ENCODE measurements at regions not wholly inside any gene's neighbourhood (a gene's known extent, or its start where the extent isn't known, plus 50 kb on each side); places are given as distances from the start of the nearest gene placed in this dataset.
A peak's percentile ranks its signal among the peaks of the same experiment; 100 is the strongest.

DNA sequence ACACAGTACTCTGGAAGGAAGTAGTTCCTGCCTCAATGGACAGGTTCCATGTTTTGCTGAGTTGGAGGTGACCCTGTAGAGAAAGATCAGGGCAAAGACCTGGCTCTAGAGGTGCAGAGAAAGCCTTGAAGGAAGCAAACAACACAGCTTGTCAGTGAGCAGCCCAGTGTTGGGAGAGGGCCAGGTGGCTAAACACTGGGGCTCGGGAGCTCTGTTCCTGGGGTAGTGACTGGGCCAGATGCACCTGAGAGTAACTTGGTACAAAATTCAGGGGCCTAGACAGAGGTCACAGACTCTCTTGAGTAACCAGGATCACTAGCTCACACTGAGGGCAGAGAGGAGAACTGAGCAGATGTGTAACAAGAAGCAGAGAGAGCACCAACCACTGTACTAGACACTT is 138.4 kb upstream of the NALF2 start:
- DNase-seq (ENCODE audit: low read depth in 2 of 3, low spot score in 2 of 3): no peak

- no peak for DNase-seq (ENCODE audit: low read depth in 2 of 3, low spot score in 2 of 3)
These were observed 138.8 kb upstream of the NALF2 start for GRCh38 chrX:69365349-69365748.

GRCh38 chrX:69362856-69363255 is 141.3 kb upstream of the NALF2 start:
- no peak for DNase-seq (ENCODE audit: low read depth in 2 of 3, low spot score in 2 of 3)

DNA sequence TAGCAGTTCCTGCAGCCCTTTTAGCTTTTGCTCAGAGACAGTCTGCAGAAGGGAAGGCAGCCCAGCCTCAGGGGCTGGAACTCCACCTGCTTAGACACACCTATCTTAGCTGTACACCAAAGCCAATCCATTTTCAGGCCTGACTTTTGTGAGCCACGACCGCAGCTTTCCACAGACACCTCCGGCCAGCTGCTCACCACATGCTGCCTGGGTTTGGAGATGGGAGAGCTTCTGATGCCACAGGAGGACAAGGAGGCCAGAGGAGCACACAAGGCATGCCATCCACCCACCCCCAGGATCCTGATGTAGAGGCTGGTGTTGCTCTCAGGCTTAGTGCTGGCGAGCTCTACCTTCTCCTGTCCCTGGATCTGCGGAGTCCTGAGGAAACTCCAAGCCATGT is 141.8 kb upstream of the NALF2 start:
- DNase-seq (ENCODE audit: low read depth in 2 of 3, low spot score in 2 of 3): no peak

- no peak for DNase-seq (ENCODE audit: low read depth in 2 of 3, low spot score in 2 of 3)
These were observed 142.7 kb upstream of the NALF2 start for GRCh38 chrX:69361311-69361845.

DNA sequence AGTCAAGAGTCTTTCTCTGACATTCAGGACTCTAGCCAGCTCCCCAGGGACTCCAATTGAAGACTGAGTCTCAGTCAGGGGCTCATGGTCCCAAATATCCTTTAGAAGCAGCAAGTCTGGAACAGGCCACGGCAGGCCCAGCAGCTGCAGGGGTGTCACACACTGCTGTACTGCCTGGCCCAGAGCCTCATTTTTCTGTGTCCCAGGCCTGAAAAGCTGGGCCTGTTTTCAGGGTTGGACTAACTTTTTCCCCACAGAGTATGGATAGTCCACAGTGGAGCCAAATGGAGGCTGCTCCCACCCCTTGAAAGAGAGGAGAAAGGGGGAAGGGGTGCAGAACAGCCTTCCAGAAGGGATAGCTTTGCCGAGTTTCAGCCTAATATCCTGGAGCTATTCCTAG is 146.8 kb upstream of the NALF2 start:
- no peak for DNase-seq (ENCODE audit: low read depth in 2 of 3, low spot score in 2 of 3)

- DNase-seq (ENCODE audit: low read depth in 2 of 3, low spot score in 2 of 3): no peak
These were observed 159.6 kb upstream of the PJA1 start for GRCh38 chrX:69324851-69325250.

DNA sequence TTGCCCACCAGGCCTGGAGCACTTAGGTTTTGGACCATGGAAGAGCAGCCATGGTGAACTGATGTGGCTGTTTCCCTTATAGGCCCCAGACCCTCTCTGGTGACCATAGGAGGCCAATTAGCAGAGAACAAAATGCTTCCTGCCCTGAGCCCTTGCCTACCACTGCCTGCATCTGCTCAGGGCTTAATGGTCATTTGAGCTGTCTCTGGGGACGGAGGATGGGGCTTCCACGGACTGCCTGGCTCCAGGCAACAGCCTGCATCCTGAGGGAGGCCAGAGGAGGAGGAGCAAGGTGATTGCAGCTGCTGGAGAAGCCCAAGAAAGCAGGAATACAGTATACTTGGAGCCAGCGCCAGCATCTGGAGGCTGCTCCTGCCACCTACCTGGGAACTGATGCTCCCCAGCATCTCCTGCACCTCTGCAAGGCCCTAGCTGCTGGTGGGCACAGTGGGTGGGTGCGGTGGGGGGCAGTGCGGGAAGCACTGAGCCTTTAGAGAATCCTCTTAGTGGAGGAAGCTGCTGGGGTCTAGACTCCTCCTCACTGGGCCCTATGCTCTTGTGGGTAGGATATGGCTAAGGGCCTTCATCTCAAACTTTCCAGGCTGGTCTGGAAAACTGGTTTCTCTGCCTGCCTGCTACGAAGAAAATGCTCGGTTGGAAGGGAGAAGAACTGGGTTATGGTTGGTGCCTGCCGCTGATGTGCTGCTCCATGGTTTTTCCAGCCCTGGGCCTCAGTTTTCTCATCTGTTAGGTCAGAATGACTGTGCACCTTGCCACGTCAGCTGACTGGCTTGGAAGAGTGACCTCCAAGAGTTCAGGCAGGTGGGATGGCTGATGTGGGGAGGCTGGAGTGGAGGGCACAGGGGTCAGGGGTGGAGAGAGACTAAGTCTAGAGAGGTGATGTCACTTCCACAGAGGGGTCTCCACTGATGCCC is 158.8 kb upstream of the PJA1 start:
- no peak for DNase-seq (ENCODE audit: low read depth in 2 of 3, low spot score in 2 of 3)

DNA sequence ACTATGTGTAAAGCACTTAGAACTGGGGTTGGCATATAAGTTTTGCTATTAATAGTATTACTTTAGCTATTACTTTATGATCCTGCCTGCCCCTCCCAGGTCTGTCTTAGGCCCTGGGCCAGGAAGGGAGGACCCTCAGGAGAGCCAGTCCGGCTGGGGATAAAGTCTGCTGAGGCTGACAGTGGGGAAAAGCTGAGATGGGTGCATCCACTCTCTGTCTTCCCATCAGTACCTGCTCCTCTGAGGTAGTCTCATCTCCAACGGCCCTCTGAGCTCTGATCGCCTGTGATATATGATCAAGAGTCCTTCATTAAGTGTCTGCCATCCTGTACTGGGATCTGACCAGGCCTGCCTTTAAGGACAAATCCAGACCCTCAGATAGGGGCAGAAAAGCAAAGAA is 156.5 kb upstream of the PJA1 start:
- no peak for DNase-seq (ENCODE audit: low read depth in 2 of 3, low spot score in 2 of 3)

DNA sequence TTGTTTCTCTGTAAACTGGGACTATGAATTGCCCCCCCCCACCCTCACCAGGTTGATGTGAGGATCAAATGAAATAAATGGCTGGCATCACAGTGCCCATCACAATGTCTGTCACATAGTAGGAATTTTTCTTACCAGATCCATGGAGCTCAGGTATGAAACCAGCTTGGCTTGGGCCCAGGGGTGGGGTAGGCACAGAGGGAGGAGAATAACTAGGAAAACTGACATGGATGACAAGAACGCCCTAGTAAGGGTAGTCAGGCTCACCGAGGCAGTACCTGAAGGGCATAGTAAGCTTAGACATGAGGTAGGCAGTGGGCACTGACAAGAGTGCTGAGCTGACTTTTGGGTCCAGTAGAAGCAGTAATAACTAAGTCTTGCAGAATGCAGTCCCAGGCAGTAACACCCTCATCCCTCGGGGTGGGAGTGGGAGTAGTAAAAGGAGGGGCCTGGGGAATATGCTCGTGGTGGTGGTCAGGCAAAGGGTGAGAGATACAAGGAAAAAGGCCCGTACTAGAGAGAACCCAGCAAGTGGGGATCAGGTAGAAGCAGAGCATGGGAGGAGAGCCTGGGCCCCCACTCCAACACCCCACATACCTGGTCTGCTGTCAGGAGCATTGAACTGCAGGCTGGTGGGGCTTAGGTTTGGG is 155.9 kb upstream of the PJA1 start:
- DNase-seq (ENCODE audit: low read depth in 2 of 3, low spot score in 2 of 3): no peak

- DNase-seq (ENCODE audit: low read depth in 2 of 3, low spot score in 2 of 3): no peak
These were observed 154.9 kb upstream of the PJA1 start for GRCh38 chrX:69320116-69320515.

DNA sequence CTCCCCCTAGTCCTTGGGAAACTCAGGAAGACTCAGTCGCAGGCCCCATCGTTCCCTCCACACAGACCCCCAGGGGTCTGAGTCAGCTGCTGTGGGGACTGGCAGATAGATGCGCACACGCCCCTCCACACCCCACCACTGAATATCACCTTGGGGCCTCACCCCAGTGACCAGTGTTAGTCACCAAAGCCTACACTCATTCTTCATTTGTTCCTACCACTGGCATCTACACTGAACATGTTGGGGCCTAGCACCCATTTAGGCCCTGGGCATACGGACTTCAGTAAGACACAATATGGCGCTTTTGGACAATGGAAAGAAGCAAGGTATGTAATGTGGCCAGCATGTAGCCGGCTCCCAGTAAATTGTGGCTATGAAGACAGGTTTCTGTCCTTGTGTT is 154.1 kb upstream of the PJA1 start:
- DNase-seq (ENCODE audit: low read depth in 2 of 3, low spot score in 2 of 3): no peak

DNA sequence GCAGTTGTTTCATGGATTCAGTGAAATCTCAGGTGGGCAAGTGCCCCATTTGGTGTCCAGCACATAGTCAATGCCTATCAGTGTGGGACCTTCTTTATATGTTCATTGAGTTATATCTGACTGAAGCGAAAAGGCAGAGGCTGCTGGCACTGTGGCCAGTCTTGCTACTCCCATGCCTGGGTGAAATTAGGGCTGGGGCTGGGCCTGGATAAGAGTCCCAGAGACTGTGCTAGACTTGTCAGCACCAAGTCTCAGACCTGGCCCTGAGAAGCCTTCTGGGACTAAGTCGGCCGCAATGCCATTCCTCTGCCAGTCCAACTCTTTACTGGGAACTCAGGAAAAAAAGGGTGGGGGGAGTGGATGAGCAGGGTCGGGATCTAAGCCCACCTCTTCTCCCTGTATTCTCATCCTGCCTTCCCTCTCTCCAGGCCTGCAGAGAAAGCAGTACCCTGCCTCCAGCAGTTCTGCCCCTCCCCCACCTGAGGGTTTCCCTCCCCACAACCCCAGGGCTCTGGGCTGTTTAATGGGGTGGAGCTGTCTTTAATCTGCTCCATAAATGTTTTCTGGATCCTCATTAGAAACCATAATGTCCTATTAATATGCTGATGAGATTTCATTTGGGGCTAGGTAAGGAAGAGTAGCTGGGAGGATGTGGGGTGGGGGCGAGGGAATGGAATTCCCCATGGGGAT is 153.5 kb upstream of the PJA1 start:
- DNase-seq (ENCODE audit: low read depth in 2 of 3, low spot score in 2 of 3): no peak

DNA sequence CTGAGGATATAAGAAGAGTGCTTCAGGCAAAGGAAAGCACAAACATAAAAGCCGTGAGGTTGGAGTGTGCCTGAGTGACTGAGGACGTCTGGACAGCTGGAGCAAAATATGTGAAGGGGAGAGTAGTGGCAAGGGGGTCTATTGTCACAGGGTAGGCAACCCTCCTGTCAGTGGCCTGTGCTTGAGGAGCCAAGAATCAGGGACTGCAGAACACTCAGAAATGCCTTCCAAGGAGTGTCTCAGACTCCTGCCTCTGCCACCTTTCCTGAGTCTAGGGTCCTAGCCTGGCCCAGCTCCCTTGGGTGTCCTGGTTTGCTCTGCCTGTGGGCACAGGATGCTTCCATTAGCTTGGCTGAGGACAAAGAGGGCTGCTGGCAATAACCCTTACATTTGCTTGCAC is 152.5 kb upstream of the PJA1 start:
- no peak for DNase-seq (ENCODE audit: low read depth in 2 of 3, low spot score in 2 of 3)

GRCh38 chrX:69314436-69315348 is 149.4 kb upstream of the PJA1 start:
- no peak for DNase-seq (ENCODE audit: low read depth in 2 of 3, low spot score in 2 of 3)

GRCh38 chrX:69313617-69314290 is 148.5 kb upstream of the PJA1 start:
- DNase-seq (ENCODE audit: low read depth in 2 of 3, low spot score in 2 of 3): peak in 1 of 3 donors; percentile 0

GRCh38 chrX:69311936-69312670 is 146.8 kb upstream of the PJA1 start:
- no peak for DNase-seq (ENCODE audit: low read depth in 2 of 3, low spot score in 2 of 3)

DNA sequence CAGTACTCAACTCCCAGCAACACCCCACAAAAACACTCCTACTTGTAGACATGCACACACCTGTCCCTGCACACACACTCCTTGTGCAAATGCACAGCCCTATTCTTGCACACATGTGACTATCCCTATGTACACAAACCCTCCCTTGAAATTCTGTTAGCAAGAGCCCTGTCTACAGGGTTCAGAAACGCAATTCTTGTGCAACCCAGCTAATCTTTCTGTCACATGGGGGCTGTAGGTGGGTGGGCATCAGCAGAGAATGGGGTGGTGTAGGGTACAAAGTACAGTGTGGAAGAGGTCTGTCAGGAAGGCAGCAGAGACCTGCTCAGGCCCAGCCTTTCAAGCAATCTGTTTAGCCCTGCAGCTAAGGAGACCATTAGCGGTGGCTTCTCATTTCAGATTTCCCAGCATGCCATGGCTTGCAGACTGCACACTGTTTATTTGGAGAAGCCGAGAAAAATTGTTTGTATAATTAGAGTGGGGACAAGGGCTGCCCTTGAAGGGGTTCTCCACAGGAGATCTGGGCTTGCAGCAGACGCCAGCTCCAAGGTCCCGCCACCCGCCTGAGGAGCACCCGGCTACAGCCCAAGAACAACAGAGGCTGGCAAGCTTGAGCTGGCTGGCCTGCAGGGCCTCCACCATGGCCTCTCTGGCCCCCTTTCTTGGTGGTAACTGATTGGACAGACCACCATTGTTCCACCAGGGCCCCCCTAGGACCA is 144.0 kb upstream of the PJA1 start:
- no peak for DNase-seq (ENCODE audit: low read depth in 2 of 3, low spot score in 2 of 3)

Measured in hematopoietic multipotent progenitor cell (in vitro differentiated cells).